Neural progenitor cell (in vitro differentiated cells): ENCODE measurements at regions not wholly inside any gene's neighbourhood (a gene's known extent, or its start where the extent isn't known, plus 50 kb on each side); places are given as distances from the start of the nearest gene placed in this dataset.

ENCODE experiments used
- DNase-seq: peaks from one replicate; pipeline ENCODE4 v3.0.0-alpha.2; 2016; ENCODE audit warnings: low spot score
- H2AFZ ChIP-seq: fragments of 200-600 bp; sonication (generic); replicated peaks from 2 replicates; pipeline ENCODE4 v1.6.1; 2016; ENCODE audit warnings: antibody characterized with exemption
- H3F3A ChIP-seq: fragments of 200-600 bp; sonication (generic); 2 replicates; pipeline ENCODE4 v1.6.1; 2016; ENCODE audit warnings: antibody characterized with exemption, low read depth
- H3K27ac ChIP-seq: fragments of 200-600 bp; sonication (generic); 2 replicates; pipeline ENCODE4 v1.5.1; 2016; ENCODE audit warnings: mild to moderate bottlenecking
- H3K27me3 ChIP-seq: fragments of 200-600 bp; sonication (generic); 2 replicates; pipeline ENCODE4 v1.6.1; 2016; ENCODE audit warnings: mild to moderate bottlenecking, moderate library complexity
- H3K36me3 ChIP-seq: fragments of 200-600 bp; sonication (generic); 2 replicates; pipeline ENCODE4 v1.5.1; 2016
- H3K4me1 ChIP-seq: fragments of 200-600 bp; sonication (generic); 2 replicates; pipeline ENCODE4 v1.6.1; 2016; ENCODE audit warnings: mixed run types
- H3K4me2 ChIP-seq: fragments of 200-600 bp; sonication (generic); 2 replicates; pipeline ENCODE4 v1.6.1; 2016
- H3K4me3 ChIP-seq: fragments of 200-600 bp; sonication (generic); 2 replicates; pipeline ENCODE4 v1.5.1; 2016
- H3K79me2 ChIP-seq: fragments of 200-600 bp; sonication (generic); 2 replicates; pipeline ENCODE4 v1.6.1; 2016; ENCODE audit warnings: low read depth
- H3K9ac ChIP-seq: fragments of 200-600 bp; sonication (generic); 2 replicates; pipeline ENCODE4 v1.6.1; 2016
- H3K9me3 ChIP-seq: fragments of 200-600 bp; sonication (generic); 2 replicates; pipeline ENCODE4 v1.5.1; 2016; ENCODE audit warnings: low read depth
- H4K20me1 ChIP-seq: fragments of 200-600 bp; sonication (generic); 2 replicates; pipeline ENCODE4 v1.6.1; 2016; ENCODE audit warnings: low read depth
- H3K27ac Mint-ChIP-seq: 3 replicates; pipeline ENCODE4 v1.8.0; 2021; ENCODE audit warnings: mixed read lengths
- H3K27me3 Mint-ChIP-seq: 2 replicates; pipeline ENCODE4 v1.8.0; 2022; ENCODE audit warnings: low read depth, mild to moderate bottlenecking, inconsistent platforms, moderate library complexity, mixed read lengths; ENCODE audit not compliant: insufficient read depth
- H3K36me3 Mint-ChIP-seq: 3 replicates; pipeline ENCODE4 v1.8.0; 2021; ENCODE audit warnings: mixed read lengths
- H3K4me1 Mint-ChIP-seq: 3 replicates; pipeline ENCODE4 v1.8.0; 2021; ENCODE audit warnings: mixed read lengths
- H3K4me3 Mint-ChIP-seq: 3 replicates; pipeline ENCODE4 v1.8.0; 2021; ENCODE audit warnings: mild to moderate bottlenecking, moderate library complexity, mixed read lengths
- H3K9me3 Mint-ChIP-seq: 3 replicates; pipeline ENCODE4 v1.8.0; 2020; ENCODE audit warnings: mixed read lengths
- CTCF ChIP-seq: fragments of 200-600 bp; sonication (generic); IDR thresholded peaks from 2 replicates; pipeline ENCODE4 v1.5.1; 2017; ENCODE audit warnings: antibody characterized with exemption, mild to moderate bottlenecking
- EZH2 ChIP-seq: fragments of 200-600 bp; sonication (generic); IDR thresholded peaks from 2 replicates; pipeline ENCODE4 v1.6.1; 2017; ENCODE audit warnings: antibody characterized with exemption, mild to moderate bottlenecking, moderate library complexity
- EZH2phosphoT487 ChIP-seq: fragments of 200-600 bp; sonication (generic); IDR thresholded peaks from 2 replicates; pipeline ENCODE4 v1.6.1; 2017; ENCODE audit warnings: antibody characterized with exemption

GRCh38 chr1:9181990-9182783, 52.4 kb upstream of the H6PD start:
- H4K20me1 ChIP-seq: no peaks in the 10 kb centered on the region

GRCh38 chr1:9182784-9183257, 51.8 kb upstream of the H6PD start:
- Mint-ChIP-seq H3K4me3 (peak overlapping the region; percentile 72), H3K27me3 (peaks cover 47% of the 10 kb centered on the region), H3K9me3 (no peaks in the 10 kb centered on the region), H3K4me1 (peaks cover 11% of the 10 kb centered on the region), H3K36me3 (no peaks in the 10 kb centered on the region), H3K27ac (no peak overlapping the region)
- H3K4me2 ChIP-seq: peak overlapping the region; percentile 95
- no peak overlapping the region for H3K27ac ChIP-seq
- no peaks in the 10 kb centered on the region for H4K20me1 ChIP-seq
- peak overlapping the region; percentile 80 for H2AFZ ChIP-seq
- peaks cover 8% of the 10 kb centered on the region for H3K4me1 ChIP-seq
- peak overlapping the region; percentile 65 for H3K4me3 ChIP-seq
- TF ChIP-seq CTCF (no peak), EZH2phosphoT487 (peak; percentile 23), EZH2 (peak; percentile 3)
- DNase-seq: peak; percentile 47
- peaks cover 30% of the 10 kb centered on the region for H3K27me3 ChIP-seq
- H3F3A ChIP-seq: peaks cover 8% of the 10 kb centered on the region
- no peaks in the 10 kb centered on the region for H3K9me3 ChIP-seq
- no peak overlapping the region for H3K9ac ChIP-seq
- H3K79me2 ChIP-seq: peaks cover 41% of the 10 kb centered on the region
- H3K36me3 ChIP-seq: no peaks in the 10 kb centered on the region

More at GRCh38 chr1:9181990-9182783, 52.4 kb upstream of the H6PD start:
- Histone ChIP-seq H3K4me2 (peak overlapping the region; percentile 95), H3K9me3 (no peaks in the 10 kb centered on the region), H3K36me3 (no peaks in the 10 kb centered on the region), H3K27me3 (peaks cover 30% of the 10 kb centered on the region), H3K27ac (no peak overlapping the region), H3K4me1 (peaks cover 8% of the 10 kb centered on the region), H3K9ac (no peak overlapping the region), H3K4me3 (peak overlapping the region; percentile 65), H2AFZ (peak overlapping the region; percentile 80), H3F3A (peaks cover 8% of the 10 kb centered on the region), H3K79me2 (peaks cover 47% of the 10 kb centered on the region)
- no peaks in the 10 kb centered on the region for H3K9me3 Mint-ChIP-seq
- peaks cover 47% of the 10 kb centered on the region for H3K27me3 Mint-ChIP-seq
- H3K36me3 Mint-ChIP-seq: no peaks in the 10 kb centered on the region
- TF ChIP-seq EZH2phosphoT487: no peak
- TF ChIP-seq CTCF: no peak
- TF ChIP-seq EZH2: peak; percentile 47
- peaks cover 8% of the 10 kb centered on the region for H3K4me1 Mint-ChIP-seq
- DNase-seq: peak; percentile 66
- H3K4me3 Mint-ChIP-seq: peak overlapping the region; percentile 76
- no peak overlapping the region for H3K27ac Mint-ChIP-seq

GRCh38 chr1:9183441-9183840, 51.1 kb upstream of the H6PD start:
- no peaks in the 10 kb centered on the region for H3K9me3 Mint-ChIP-seq
- peak overlapping the region; percentile 80 for H2AFZ ChIP-seq
- peaks cover 12% of the 10 kb centered on the region for H3F3A ChIP-seq
- no peak overlapping the region for H3K27ac Mint-ChIP-seq
- H3K9me3 ChIP-seq: no peaks in the 10 kb centered on the region
- H3K9ac ChIP-seq: no peak overlapping the region
- H3K79me2 ChIP-seq: peaks cover 35% of the 10 kb centered on the region
- H3K27me3 ChIP-seq: peaks cover 30% of the 10 kb centered on the region
- no peaks in the 10 kb centered on the region for H3K36me3 ChIP-seq
- H3K4me3 Mint-ChIP-seq: peak overlapping the region; percentile 65
- peaks cover 47% of the 10 kb centered on the region for H3K27me3 Mint-ChIP-seq
- H3K4me1 Mint-ChIP-seq: peaks cover 12% of the 10 kb centered on the region
- TF ChIP-seq CTCF: no peak
- no peak for TF ChIP-seq EZH2
- no peak for TF ChIP-seq EZH2phosphoT487
- peak overlapping the region; percentile 65 for H3K4me3 ChIP-seq
- H3K4me1 ChIP-seq: peaks cover 9% of the 10 kb centered on the region
- H3K4me2 ChIP-seq: peak overlapping the region; percentile 95
- no peaks in the 10 kb centered on the region for H4K20me1 ChIP-seq
- H3K27ac ChIP-seq: no peak overlapping the region
- no peaks in the 10 kb centered on the region for H3K36me3 Mint-ChIP-seq
- no peak for DNase-seq
